ENCODE measurements at regions not wholly inside any gene's neighbourhood (a gene's known extent, or its start where the extent isn't known, plus 50 kb on each side); places are given as distances from the start of the nearest gene placed in this dataset.

- H3K36me3 ChIP-seq: no peaks in the 10 kb centered on the region
- no peak overlapping the region for H3K4me3 ChIP-seq
- no peaks in the 10 kb centered on the region for H3K9me3 ChIP-seq
- no peak overlapping the region for H3K27ac ChIP-seq
- no peaks in the 10 kb centered on the region for H3K4me1 ChIP-seq
- no peak for DNase-seq (ENCODE audit: extremely low spot score in 2 of 2)
- no peaks in the 10 kb centered on the region for H3K27me3 ChIP-seq
- TF ChIP-seq POLR2AphosphoS5 (IDR thresholded peaks at IDR 0.05; ENCODE audit: insufficient read depth in 1 of 2, low read depth in 1 of 2) (no peak), POLR2A (IDR thresholded peaks at IDR 0.05) (no peak), CTCF (IDR thresholded peaks at IDR 0.05) (no peak)
- intact Hi-C loops (cut with DNase I): no loop called here
Measured at GRCh38 chr19:28258829-28259228, 954.1 kb downstream of the UQCRFS1 start.

- no peaks in the 10 kb centered on the region for H3K36me3 ChIP-seq
- H3K27me3 ChIP-seq: no peaks in the 10 kb centered on the region
- H3K9me3 ChIP-seq: no peaks in the 10 kb centered on the region
- H3K4me3 ChIP-seq: no peak overlapping the region
- TF ChIP-seq POLR2AphosphoS5 (IDR thresholded peaks at IDR 0.05; ENCODE audit: insufficient read depth in 1 of 2, low read depth in 1 of 2) (no peak), CTCF (IDR thresholded peaks at IDR 0.05) (no peak), POLR2A (IDR thresholded peaks at IDR 0.05) (no peak)
- no peak for DNase-seq (ENCODE audit: extremely low spot score in 2 of 2)
- intact Hi-C loops (cut with DNase I): no loop called here
- H3K4me1 ChIP-seq: no peaks in the 10 kb centered on the region
- no peak overlapping the region for H3K27ac ChIP-seq
Measured at GRCh38 chr19:28257396-28257795, 955.6 kb downstream of the UQCRFS1 start.

GRCh38 chr19:28247243-28247642 lies 965.7 kb downstream of the UQCRFS1 start:
- no peaks in the 10 kb centered on the region for H3K4me1 ChIP-seq
- no peaks in the 10 kb centered on the region for H3K9me3 ChIP-seq
- no peak for TF ChIP-seq POLR2AphosphoS5 (IDR thresholded peaks at IDR 0.05; ENCODE audit: insufficient read depth in 1 of 2, low read depth in 1 of 2)
- TF ChIP-seq POLR2A (IDR thresholded peaks at IDR 0.05): no peak
- TF ChIP-seq CTCF (IDR thresholded peaks at IDR 0.05): no peak
- H3K4me3 ChIP-seq: no peak overlapping the region
- no peaks in the 10 kb centered on the region for H3K36me3 ChIP-seq
- intact Hi-C loops (cut with DNase I): no loop called here
- no peak overlapping the region for H3K27ac ChIP-seq
- DNase-seq (ENCODE audit: extremely low spot score in 2 of 2): no peak
- H3K27me3 ChIP-seq: no peaks in the 10 kb centered on the region

- DNase-seq (ENCODE audit: extremely low spot score in 2 of 2): no peak
- Histone ChIP-seq H3K27me3 (no peaks in the 10 kb centered on the region), H3K27ac (no peak overlapping the region), H3K4me3 (no peak overlapping the region), H3K4me1 (no peaks in the 10 kb centered on the region), H3K9me3 (no peaks in the 10 kb centered on the region), H3K36me3 (no peaks in the 10 kb centered on the region)
- TF ChIP-seq CTCF (IDR thresholded peaks at IDR 0.05) (no peak), POLR2AphosphoS5 (IDR thresholded peaks at IDR 0.05; ENCODE audit: insufficient read depth in 1 of 2, low read depth in 1 of 2) (no peak), POLR2A (IDR thresholded peaks at IDR 0.05) (no peak)
- intact Hi-C loops (cut with DNase I): no loop called here
Measured at GRCh38 chr19:28245937-28246336, 967.0 kb downstream of the UQCRFS1 start.

- no peak for DNase-seq (ENCODE audit: extremely low spot score in 2 of 2)
- H3K9me3 ChIP-seq: no peaks in the 10 kb centered on the region
- H3K27me3 ChIP-seq: no peaks in the 10 kb centered on the region
- H3K4me3 ChIP-seq: no peak overlapping the region
- no peaks in the 10 kb centered on the region for H3K4me1 ChIP-seq
- no peaks in the 10 kb centered on the region for H3K36me3 ChIP-seq
- no peak for TF ChIP-seq POLR2A (IDR thresholded peaks at IDR 0.05)
- no peak for TF ChIP-seq CTCF (IDR thresholded peaks at IDR 0.05)
- no peak for TF ChIP-seq POLR2AphosphoS5 (IDR thresholded peaks at IDR 0.05; ENCODE audit: insufficient read depth in 1 of 2, low read depth in 1 of 2)
- no peak overlapping the region for H3K27ac ChIP-seq
- intact Hi-C loops (cut with DNase I): no loop called here
Measured at GRCh38 chr19:28244966-28245365, 968.0 kb downstream of the UQCRFS1 start.

All from vagina (tissue), 2 donors.